Spleen (tissue), 7 donors: ENCODE measurements at regions not wholly inside any gene's neighbourhood (a gene's known extent, or its start where the extent isn't known, plus 50 kb on each side); places are given as distances from the start of the nearest gene placed in this dataset.

Source experiments
- CTCF ChIP-seq, 11 experiments: fragments of 200-600 bp in 7 of 11; fragments of 450-650 bp in 4 of 11; sonication (generic) in 4 of 11; IDR thresholded peaks in 8 of 11; conservative IDR thresholded peaks in 3 of 11; 1 replicate in 7 of 11; 2 replicates in 4 of 11; pipeline versions ENCODE4 v1.4.0 to v1.8.0; 2016 to 2021; ENCODE audit warnings: antibody characterized with exemption in 11 of 11, inconsistent platforms in 4 of 11, mild to moderate bottlenecking in 1 of 11
- POLR2A ChIP-seq, 3 donors: fragments of 450-650 bp; IDR thresholded peaks; one replicate each; pipeline ENCODE4 v1.5.1; 2017; ENCODE audit warnings: antibody characterized with exemption in 3 of 3, mild to moderate bottlenecking in 1 of 3
- donor health status: DM: no; HTN: no; CAD: no; lungs with moderate emphysema.
- donor health status: DM: no; HTN: no; CAD: no.
- donor health status: DM: no; HTN: no; CAD: no.

GRCh38 chr13:44170731-44171130 lies 202.9 kb upstream of the SERP2 start:
- no peak for TF ChIP-seq CTCF (IDR thresholded peaks at IDR 0.05 in 8 of 11, conservative IDR thresholded peaks at IDR 0.05 in 3 of 11)
- no peak for TF ChIP-seq POLR2A (IDR thresholded peaks at IDR 0.05)
